ENCODE measurements at regions not wholly inside any gene's neighbourhood (a gene's known extent, or its start where the extent isn't known, plus 50 kb on each side); places are given as distances from the start of the nearest gene placed in this dataset.
"Not testable (repeated sequence)": the region's sequence is repeated elsewhere in the genome, so short reads cannot be mapped to it uniquely, and the experiment has no call there.

GRCh38 chr18:56436651-56437050 is 201.7 kb downstream of the TXNL1 start:
- H3K4me1 ChIP-seq: no peaks in the 10 kb centered on the region

GRCh38 chr18:56433919-56434318 is 204.5 kb downstream of the TXNL1 start:
- DNase-seq (no peak), ATAC-seq (no peak)
- Histone ChIP-seq H3K36me3 (ENCODE audit: insufficient read depth in 1 of 2, low read depth in 1 of 2) (no peaks in the 10 kb centered on the region), H3K27ac (no peak overlapping the region), H3K27me3 (ENCODE audit: insufficient read depth in 3 of 3, low read length in 2 of 3) (no peaks in the 10 kb centered on the region), H3K4me3 (no peak overlapping the region), H3K9me3 (no peaks in the 10 kb centered on the region), H3K4me1 (no peaks in the 10 kb centered on the region)
- 75 to 83% (median 82%) methylated on average over 3 of the region's 3 CpGs for WGBS, 3 donors
- intact Hi-C loops (cut with DNase I): no loop called here
- TF ChIP-seq CTCF (IDR thresholded peaks at IDR 0.05): no peak

More at GRCh38 chr18:56436651-56437050, 201.7 kb downstream of the TXNL1 start:
- no peaks in the 10 kb centered on the region for H3K36me3 ChIP-seq (ENCODE audit: insufficient read depth in 1 of 2, low read depth in 1 of 2)
- TF ChIP-seq CTCF (IDR thresholded peaks at IDR 0.05): no peak
- no peak overlapping the region for H3K4me3 ChIP-seq
- intact Hi-C loops (cut with DNase I): no loop called here
- H3K27ac ChIP-seq: no peak overlapping the region
- no peaks in the 10 kb centered on the region for H3K27me3 ChIP-seq (ENCODE audit: insufficient read depth in 3 of 3, low read length in 2 of 3)
- 67 to 73% (median 72%) methylated on average over 1 of the region's 1 CpG for WGBS, 3 donors
- no peak for DNase-seq
- no peaks in the 10 kb centered on the region for H3K9me3 ChIP-seq
- ATAC-seq: no peak

GRCh38 chr18:56431551-56431950 is 206.8 kb downstream of the TXNL1 start:
- TF ChIP-seq CTCF (IDR thresholded peaks at IDR 0.05): no peak
- no peak for ATAC-seq
- Histone ChIP-seq H3K4me1 (no peaks in the 10 kb centered on the region), H3K9me3 (no peaks in the 10 kb centered on the region), H3K4me3 (no peak overlapping the region), H3K36me3 (ENCODE audit: insufficient read depth in 1 of 2, low read depth in 1 of 2) (no peaks in the 10 kb centered on the region), H3K27ac (no peak overlapping the region), H3K27me3 (ENCODE audit: insufficient read depth in 3 of 3, low read length in 2 of 3) (no peaks in the 10 kb centered on the region)
- no peak for DNase-seq
- intact Hi-C loops (cut with DNase I): loop anchor here in 1 of 2 donors (2.0 kb wide), 1 partner anchor 55 kb away; no protein-coding TSS in a partner anchor

- intact Hi-C loops (cut with DNase I): no loop called here
- DNase-seq: no peak
- H3K27ac ChIP-seq: no peak overlapping the region
- H3K36me3 ChIP-seq (ENCODE audit: insufficient read depth in 1 of 2, low read depth in 1 of 2): no peaks in the 10 kb centered on the region
- no peak overlapping the region for H3K4me3 ChIP-seq
- no peaks in the 10 kb centered on the region for H3K27me3 ChIP-seq (ENCODE audit: insufficient read depth in 3 of 3, low read length in 2 of 3)
- TF ChIP-seq CTCF (IDR thresholded peaks at IDR 0.05): no peak
- H3K9me3 ChIP-seq: no peaks in the 10 kb centered on the region
- ATAC-seq: no peak
- H3K4me1 ChIP-seq: no peaks in the 10 kb centered on the region
These were observed 214.8 kb downstream of the TXNL1 start for GRCh38 chr18:56423626-56424025.

GRCh38 chr18:56421647-56422046 is 216.7 kb downstream of the TXNL1 start:
- H3K9me3 ChIP-seq: no peaks in the 10 kb centered on the region

GRCh38 chr18:56420868-56421267 is 217.5 kb downstream of the TXNL1 start:
- intact Hi-C loops (cut with DNase I); H3K4me3 ChIP-seq; H3K4me1 ChIP-seq; H3K36me3 ChIP-seq (ENCODE audit: insufficient read depth in 1 of 2, low read depth in 1 of 2); H3K9me3 ChIP-seq; H3K27me3 ChIP-seq (ENCODE audit: insufficient read depth in 3 of 3, low read length in 2 of 3); DNase-seq; H3K27ac ChIP-seq; ATAC-seq: not testable (repeated sequence)
- WGBS, 3 donors: 94 to 99% (median 97%) methylated on average over 4 to 5 of the region's 5 CpGs

More at GRCh38 chr18:56421647-56422046, 216.7 kb downstream of the TXNL1 start:
- no peak overlapping the region for H3K27ac ChIP-seq
- DNase-seq: no peak
- no peak for TF ChIP-seq CTCF (IDR thresholded peaks at IDR 0.05)
- WGBS, 3 donors: 84 to 90% (median 90%) methylated on average over 2 of the region's 2 CpGs
- no peaks in the 10 kb centered on the region for H3K4me1 ChIP-seq
- no peak for ATAC-seq
- intact Hi-C loops (cut with DNase I): no loop called here
- no peaks in the 10 kb centered on the region for H3K36me3 ChIP-seq (ENCODE audit: insufficient read depth in 1 of 2, low read depth in 1 of 2)
- no peaks in the 10 kb centered on the region for H3K27me3 ChIP-seq (ENCODE audit: insufficient read depth in 3 of 3, low read length in 2 of 3)
- H3K4me3 ChIP-seq: no peak overlapping the region

Data from psoas muscle (tissue), 7 donors.